Medulla oblongata (tissue), 1 donor: ENCODE measurements at regions not wholly inside any gene's neighbourhood (a gene's known extent, or its start where the extent isn't known, plus 50 kb on each side); places are given as distances from the start of the nearest gene placed in this dataset.

ENCODE experiments used
- DNase-seq: peaks from one replicate; pipeline ENCODE4 v3.0.0-alpha.2; 2015; ENCODE audit errors: extremely low spot score

- no peak for DNase-seq
These were observed 167.7 kb upstream of the DIO2 start for GRCh38 chr14:80379035-80379434.

GRCh38 chr14:80378084-80378690 lies 166.9 kb upstream of the DIO2 start:
- no peak for DNase-seq

- DNase-seq, result no peak
These were observed 153.5 kb upstream of the DIO2 start for GRCh38 chr14:80364816-80365215.

GRCh38 chr14:80364274-80364673 lies 153.0 kb upstream of the DIO2 start:
- no peak for DNase-seq

- DNase-seq, result no peak
These were observed 146.8 kb upstream of the DIO2 start for GRCh38 chr14:80358112-80358511.

- no peak for DNase-seq
These were observed 145.1 kb upstream of the DIO2 start for GRCh38 chr14:80356413-80356812.

GRCh38 chr14:80354860-80355581 lies 143.7 kb upstream of the DIO2 start:
- no peak for DNase-seq

GRCh38 chr14:80352471-80352870 lies 141.2 kb upstream of the DIO2 start:
- no peak for DNase-seq

GRCh38 chr14:80350707-80351106 lies 139.4 kb upstream of the DIO2 start:
- DNase-seq, result no peak

GRCh38 chr14:80346395-80346794 lies 135.1 kb upstream of the DIO2 start:
- no peak for DNase-seq

GRCh38 chr14:80344208-80344607 lies 132.9 kb upstream of the DIO2 start:
- no peak for DNase-seq

GRCh38 chr14:80336608-80337106 lies 125.4 kb upstream of the DIO2 start:
- no peak for DNase-seq

GRCh38 chr14:80325688-80326087 lies 114.4 kb upstream of the DIO2 start:
- DNase-seq, result no peak

- no peak for DNase-seq
These were observed 113.8 kb upstream of the DIO2 start for GRCh38 chr14:80325112-80325511.

- DNase-seq, result no peak
These were observed 113.3 kb upstream of the DIO2 start for GRCh38 chr14:80324649-80325048.

- no peak for DNase-seq
These were observed 111.8 kb upstream of the DIO2 start for GRCh38 chr14:80323038-80323665.

- DNase-seq, result no peak
These were observed 105.1 kb upstream of the DIO2 start for GRCh38 chr14:80316441-80316840.

GRCh38 chr14:80315681-80316080 lies 104.4 kb upstream of the DIO2 start:
- no peak for DNase-seq

- DNase-seq, result no peak
These were observed 102.5 kb upstream of the DIO2 start for GRCh38 chr14:80313806-80314205.

GRCh38 chr14:80310938-80311750 lies 99.8 kb upstream of the DIO2 start:
- DNase-seq, result no peak

GRCh38 chr14:80304125-80304766 lies 92.9 kb upstream of the DIO2 start:
- no peak for DNase-seq

- no peak for DNase-seq
These were observed 89.0 kb upstream of the DIO2 start for GRCh38 chr14:80300351-80300750.
